DOHH2 (cell line): ENCODE measurements at regions not wholly inside any gene's neighbourhood (a gene's known extent, or its start where the extent isn't known, plus 50 kb on each side); places are given as distances from the start of the nearest gene placed in this dataset.
"Not testable (repeated sequence)": the region's sequence is repeated elsewhere in the genome, so short reads cannot be mapped to it uniquely, and the experiment has no call there.

ENCODE experiments used
- H3F3A ChIP-seq: fragments of 200-600 bp; sonication (generic), shearing (Covaris generic); 2 replicates; pipeline ENCODE4 v1.6.0; 2016; ENCODE audit warnings: antibody characterized with exemption, mild to moderate bottlenecking; ENCODE audit not compliant: control insufficient read depth, insufficient read depth
- H3K27ac ChIP-seq: fragments of 200-600 bp; sonication (generic); 2 replicates; pipeline ENCODE4 v1.5.1; 2014; ENCODE audit warnings: low read depth, mild to moderate bottlenecking, low read length, moderate library complexity
- H3K27me3 ChIP-seq: fragments of 200-600 bp; sonication (generic); 2 replicates; pipeline ENCODE4 v1.6.1; 2014; ENCODE audit warnings: mild to moderate bottlenecking, low read length, mixed read lengths; ENCODE audit not compliant: control insufficient read depth
- H3K36me3 ChIP-seq: fragments of 200-600 bp; sonication (generic); 2 replicates; pipeline ENCODE4 v1.6.1; 2014; ENCODE audit warnings: mild to moderate bottlenecking, low read length, moderate library complexity, mixed read lengths; ENCODE audit not compliant: control insufficient read depth
- H3K4me1 ChIP-seq: fragments of 200-600 bp; sonication (generic); 2 replicates; pipeline ENCODE4 v1.6.1; 2014; ENCODE audit warnings: mild to moderate bottlenecking, low read length, mixed read lengths; ENCODE audit not compliant: control insufficient read depth
- H3K4me2 ChIP-seq: fragments of 200-600 bp; sonication (generic); 2 replicates; pipeline ENCODE4 v1.6.0; 2014; ENCODE audit warnings: mild to moderate bottlenecking, low read length, moderate library complexity
- H3K4me3 ChIP-seq: fragments of 200-600 bp; sonication (generic); 2 replicates; pipeline ENCODE4 v1.5.1; 2014; ENCODE audit warnings: mild to moderate bottlenecking, low read length, mixed read lengths
- H3K79me2 ChIP-seq: fragments of 200-600 bp; sonication (generic); 2 replicates; pipeline ENCODE4 v1.6.1; 2014; ENCODE audit warnings: mild to moderate bottlenecking, low read length, mixed read lengths; ENCODE audit not compliant: control insufficient read depth
- H3K9me2 ChIP-seq: fragments of 200-600 bp; sonication (generic); replicated peaks from 2 replicates; pipeline ENCODE4 v1.6.1; 2014; ENCODE audit warnings: mild to moderate bottlenecking, low read length, mixed read lengths; ENCODE audit not compliant: control insufficient read depth
- H3K9me3 ChIP-seq: fragments of 200-600 bp; sonication (generic); 2 replicates; pipeline ENCODE4 v1.6.1; 2014; ENCODE audit warnings: antibody characterized with exemption, low read length, mixed read lengths; ENCODE audit not compliant: control insufficient read depth, insufficient read depth
- H4K20me1 ChIP-seq: fragments of 200-600 bp; sonication (generic); 2 replicates; pipeline ENCODE4 v1.6.0; 2014; ENCODE audit warnings: low read depth, mild to moderate bottlenecking, antibody characterized with exemption, low read length, moderate library complexity; ENCODE audit not compliant: control insufficient read depth, insufficient read depth
- EZH2phosphoT487 ChIP-seq: fragments of 200-600 bp; sonication (generic); IDR thresholded peaks from 2 replicates; pipeline ENCODE4 v1.6.1; 2017; ENCODE audit warnings: borderline replicate concordance, mild to moderate bottlenecking, antibody characterized with exemption, low read length, moderate library complexity, mixed read lengths
- TF ChIP-seq, protein P1 (sequence below): fragments of 200-600 bp; sonication (generic); IDR thresholded peaks from one replicate; pipeline ENCODE4 v1.5.1; 2014; ENCODE audit warnings: antibody characterized with exemption, mild to moderate bottlenecking, low read depth, low read length; ENCODE audit not compliant: poor library complexity, severe bottlenecking

DNA sequence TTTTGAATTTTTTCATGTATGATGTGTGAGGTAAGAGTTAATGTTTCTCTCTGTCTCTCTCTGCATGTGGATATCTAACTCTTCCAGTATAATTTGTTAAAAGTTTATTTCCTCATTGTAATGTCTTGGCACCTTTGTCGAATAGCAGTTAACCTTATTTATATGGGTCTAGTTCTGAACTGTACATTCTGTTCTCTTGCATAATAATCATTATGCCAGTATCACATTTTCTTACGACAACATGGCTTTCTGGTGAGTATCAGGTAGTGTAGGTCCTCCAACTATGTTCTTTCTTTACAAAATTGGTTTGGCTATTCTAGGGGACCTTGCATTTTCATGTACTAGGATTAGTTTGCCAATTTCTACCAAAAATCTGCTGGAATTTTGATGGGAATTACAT lies 337.0 kb upstream of the FZD8 start:
- Histone ChIP-seq H3F3A (no peaks in the 10 kb centered on the region), H3K9me3 (no peaks in the 10 kb centered on the region), H3K4me1 (no peaks in the 10 kb centered on the region), H3K4me2 (no peak overlapping the region), H3K79me2 (no peaks in the 10 kb centered on the region), H3K9me2 (no peaks in the 10 kb centered on the region), H4K20me1 (no peaks in the 10 kb centered on the region), H3K27me3 (no peaks in the 10 kb centered on the region), H3K36me3 (no peaks in the 10 kb centered on the region), H3K27ac (no peak overlapping the region), H3K4me3 (no peak overlapping the region)
- TF ChIP-seq, protein P1, sequence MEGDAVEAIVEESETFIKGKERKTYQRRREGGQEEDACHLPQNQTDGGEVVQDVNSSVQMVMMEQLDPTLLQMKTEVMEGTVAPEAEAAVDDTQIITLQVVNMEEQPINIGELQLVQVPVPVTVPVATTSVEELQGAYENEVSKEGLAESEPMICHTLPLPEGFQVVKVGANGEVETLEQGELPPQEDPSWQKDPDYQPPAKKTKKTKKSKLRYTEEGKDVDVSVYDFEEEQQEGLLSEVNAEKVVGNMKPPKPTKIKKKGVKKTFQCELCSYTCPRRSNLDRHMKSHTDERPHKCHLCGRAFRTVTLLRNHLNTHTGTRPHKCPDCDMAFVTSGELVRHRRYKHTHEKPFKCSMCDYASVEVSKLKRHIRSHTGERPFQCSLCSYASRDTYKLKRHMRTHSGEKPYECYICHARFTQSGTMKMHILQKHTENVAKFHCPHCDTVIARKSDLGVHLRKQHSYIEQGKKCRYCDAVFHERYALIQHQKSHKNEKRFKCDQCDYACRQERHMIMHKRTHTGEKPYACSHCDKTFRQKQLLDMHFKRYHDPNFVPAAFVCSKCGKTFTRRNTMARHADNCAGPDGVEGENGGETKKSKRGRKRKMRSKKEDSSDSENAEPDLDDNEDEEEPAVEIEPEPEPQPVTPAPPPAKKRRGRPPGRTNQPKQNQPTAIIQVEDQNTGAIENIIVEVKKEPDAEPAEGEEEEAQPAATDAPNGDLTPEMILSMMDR, result no peak
- TF ChIP-seq EZH2phosphoT487, result no peak

DNA sequence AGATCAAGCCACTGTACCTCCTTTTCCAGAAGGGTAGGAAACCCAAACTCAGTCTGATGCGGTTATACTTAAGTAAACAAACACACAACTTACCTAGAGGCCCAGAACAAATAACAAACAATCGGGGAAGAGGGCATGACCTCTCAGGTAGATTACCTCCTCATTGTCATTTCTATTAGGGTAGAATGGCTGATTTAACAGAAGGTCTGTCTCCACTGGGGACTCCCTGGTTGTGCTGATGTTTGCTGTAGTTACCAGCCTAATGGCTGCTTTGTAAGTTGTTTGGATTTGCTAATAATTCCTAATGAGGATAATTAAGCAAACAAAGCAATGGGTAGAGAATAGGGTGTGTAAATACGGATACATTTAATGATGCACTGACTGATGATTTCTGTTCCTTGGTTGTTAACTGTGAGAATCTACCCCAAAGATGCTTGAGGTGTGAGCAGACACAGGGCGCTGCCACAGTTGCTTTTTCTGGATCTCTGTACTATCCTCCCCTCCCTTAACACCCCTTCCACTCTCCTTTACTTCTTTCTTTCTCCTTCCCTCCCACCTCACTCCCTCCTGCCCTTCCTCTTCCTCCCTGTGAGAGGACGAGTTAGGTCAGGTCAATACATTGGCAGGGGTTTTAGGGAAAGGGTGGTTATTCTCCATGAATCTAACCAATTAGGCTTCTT lies 332.0 kb upstream of the FZD8 start:
- not testable (repeated sequence) for H3K4me1 ChIP-seq, H3K36me3 ChIP-seq, H3K79me2 ChIP-seq, H3K9me3 ChIP-seq, H3F3A ChIP-seq, H3K4me2 ChIP-seq, H4K20me1 ChIP-seq, H3K4me3 ChIP-seq, H3K27me3 ChIP-seq, H3K9me2 ChIP-seq, H3K27ac ChIP-seq

DNA sequence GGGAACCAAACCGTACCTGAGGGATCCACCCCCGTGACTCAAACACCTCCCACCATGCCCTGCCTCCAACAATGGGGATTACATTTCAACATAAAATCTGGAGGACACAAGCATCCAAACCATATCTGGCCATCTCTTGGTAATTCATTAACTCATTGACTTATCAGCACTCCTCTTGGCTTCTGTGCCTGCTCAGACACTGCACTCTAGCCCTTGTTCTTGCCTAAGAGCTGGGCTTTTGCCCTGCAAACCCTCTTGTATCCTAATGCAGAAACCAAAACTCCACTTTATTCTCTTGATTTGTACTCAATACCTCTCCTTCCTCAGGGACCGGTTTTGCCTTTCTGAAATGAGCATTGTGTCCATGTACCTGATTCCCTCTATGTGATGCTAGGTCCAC lies 330.2 kb upstream of the FZD8 start:
- no peak overlapping the region for H3K27ac ChIP-seq
- no peaks in the 10 kb centered on the region for H3K9me2 ChIP-seq
- H3K4me1 ChIP-seq, result no peaks in the 10 kb centered on the region
- no peaks in the 10 kb centered on the region for H3K79me2 ChIP-seq
- H3K36me3 ChIP-seq, result no peaks in the 10 kb centered on the region
- H3K9me3 ChIP-seq, result no peaks in the 10 kb centered on the region; the same call in 1 of the 2 replicates
- H3F3A ChIP-seq, result no peaks in the 10 kb centered on the region
- no peak for TF ChIP-seq EZH2phosphoT487
- TF ChIP-seq, protein P1, result no peak
- no peak overlapping the region for H3K4me3 ChIP-seq
- no peak overlapping the region for H3K4me2 ChIP-seq
- no peaks in the 10 kb centered on the region for H3K27me3 ChIP-seq
- no peaks in the 10 kb centered on the region for H4K20me1 ChIP-seq

- Histone ChIP-seq H3K27ac (no peak overlapping the region), H3K27me3 (no peaks in the 10 kb centered on the region), H3K4me3 (no peak overlapping the region), H3K79me2 (no peaks in the 10 kb centered on the region), H3K36me3 (no peaks in the 10 kb centered on the region), H3F3A (no peaks in the 10 kb centered on the region), H3K9me3 (no peaks in the 10 kb centered on the region; the same call in 1 of the 2 replicates), H4K20me1 (no peaks in the 10 kb centered on the region), H3K4me1 (no peaks in the 10 kb centered on the region), H3K4me2 (no peak overlapping the region), H3K9me2 (no peaks in the 10 kb centered on the region)
- no peak for TF ChIP-seq EZH2phosphoT487
- TF ChIP-seq, protein P1, result no peak
Measured at GRCh38 chr10:35971397-35971796, 329.3 kb upstream of the FZD8 start.
